ENCODE measurements at regions not wholly inside any gene's neighbourhood (a gene's known extent, or its start where the extent isn't known, plus 50 kb on each side); places are given as distances from the start of the nearest gene placed in this dataset.

DNA sequence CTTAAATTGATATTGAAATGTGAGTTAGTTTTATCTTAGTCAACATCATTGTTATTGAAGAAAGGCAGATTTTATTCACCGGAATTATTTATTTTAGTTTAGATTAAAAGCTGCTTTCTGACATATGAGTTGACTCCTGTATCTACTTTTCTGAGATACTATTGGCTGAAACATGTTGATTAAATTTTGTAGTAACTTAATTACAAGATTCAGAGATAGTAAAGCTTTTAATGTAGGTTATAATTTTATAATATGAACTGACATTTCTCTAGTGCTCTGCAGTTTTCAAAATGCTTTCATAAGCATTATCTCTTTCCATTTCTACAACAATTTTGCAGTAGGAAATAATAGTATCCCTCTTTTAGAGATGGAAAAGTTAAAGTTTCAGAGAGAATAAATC lies 616.0 kb downstream of the USP25 start:
- Histone ChIP-seq H3K27me3 (no peaks in the 10 kb centered on the region), H3K27ac (no peak overlapping the region), H3K4me1 (no peaks in the 10 kb centered on the region), H3K4me3 (no peak overlapping the region), H3K36me3 (no peaks in the 10 kb centered on the region), H3K9me3 (no peaks in the 10 kb centered on the region)
- no peak for DNase-seq (ENCODE audit: low spot score in 2 of 2)
- 93 to 98% methylated on average over 1 of the region's 1 CpG for WGBS, 2 donors
- TF ChIP-seq POLR2A (IDR thresholded peaks at IDR 0.05) (no peak), EP300 (IDR thresholded peaks at IDR 0.05) (no peak)
- TF ChIP-seq, protein P1, sequence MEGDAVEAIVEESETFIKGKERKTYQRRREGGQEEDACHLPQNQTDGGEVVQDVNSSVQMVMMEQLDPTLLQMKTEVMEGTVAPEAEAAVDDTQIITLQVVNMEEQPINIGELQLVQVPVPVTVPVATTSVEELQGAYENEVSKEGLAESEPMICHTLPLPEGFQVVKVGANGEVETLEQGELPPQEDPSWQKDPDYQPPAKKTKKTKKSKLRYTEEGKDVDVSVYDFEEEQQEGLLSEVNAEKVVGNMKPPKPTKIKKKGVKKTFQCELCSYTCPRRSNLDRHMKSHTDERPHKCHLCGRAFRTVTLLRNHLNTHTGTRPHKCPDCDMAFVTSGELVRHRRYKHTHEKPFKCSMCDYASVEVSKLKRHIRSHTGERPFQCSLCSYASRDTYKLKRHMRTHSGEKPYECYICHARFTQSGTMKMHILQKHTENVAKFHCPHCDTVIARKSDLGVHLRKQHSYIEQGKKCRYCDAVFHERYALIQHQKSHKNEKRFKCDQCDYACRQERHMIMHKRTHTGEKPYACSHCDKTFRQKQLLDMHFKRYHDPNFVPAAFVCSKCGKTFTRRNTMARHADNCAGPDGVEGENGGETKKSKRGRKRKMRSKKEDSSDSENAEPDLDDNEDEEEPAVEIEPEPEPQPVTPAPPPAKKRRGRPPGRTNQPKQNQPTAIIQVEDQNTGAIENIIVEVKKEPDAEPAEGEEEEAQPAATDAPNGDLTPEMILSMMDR (IDR thresholded peaks at IDR 0.05) = no peak

DNA sequence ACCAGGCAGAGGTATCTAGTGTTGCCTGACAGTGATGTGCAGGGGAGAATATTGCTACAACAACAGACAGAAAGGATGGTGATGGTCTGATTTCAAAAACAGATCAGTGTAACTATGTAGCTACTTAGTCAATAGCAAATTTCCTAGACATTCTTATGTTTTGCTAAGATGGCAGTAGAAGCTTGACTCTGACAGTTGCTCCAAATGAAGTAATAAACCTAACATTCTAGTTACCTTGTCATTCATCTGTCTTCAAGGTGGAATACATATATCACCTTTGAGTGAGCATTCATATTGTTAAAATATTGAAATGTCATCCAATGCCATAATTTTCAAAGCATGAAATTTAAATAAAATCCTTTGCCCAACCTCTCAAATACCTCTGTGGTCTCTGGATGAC lies 617.4 kb downstream of the USP25 start:
- Histone ChIP-seq H3K27me3 (no peaks in the 10 kb centered on the region), H3K4me3 (no peak overlapping the region), H3K36me3 (no peaks in the 10 kb centered on the region), H3K9me3 (no peaks in the 10 kb centered on the region), H3K27ac (no peak overlapping the region), H3K4me1 (no peaks in the 10 kb centered on the region)
- DNase-seq (ENCODE audit: low spot score in 2 of 2) = no peak
- TF ChIP-seq EP300 (IDR thresholded peaks at IDR 0.05) (no peak), POLR2A (IDR thresholded peaks at IDR 0.05) (no peak)
- TF ChIP-seq, protein P1 (IDR thresholded peaks at IDR 0.05) = no peak

DNA sequence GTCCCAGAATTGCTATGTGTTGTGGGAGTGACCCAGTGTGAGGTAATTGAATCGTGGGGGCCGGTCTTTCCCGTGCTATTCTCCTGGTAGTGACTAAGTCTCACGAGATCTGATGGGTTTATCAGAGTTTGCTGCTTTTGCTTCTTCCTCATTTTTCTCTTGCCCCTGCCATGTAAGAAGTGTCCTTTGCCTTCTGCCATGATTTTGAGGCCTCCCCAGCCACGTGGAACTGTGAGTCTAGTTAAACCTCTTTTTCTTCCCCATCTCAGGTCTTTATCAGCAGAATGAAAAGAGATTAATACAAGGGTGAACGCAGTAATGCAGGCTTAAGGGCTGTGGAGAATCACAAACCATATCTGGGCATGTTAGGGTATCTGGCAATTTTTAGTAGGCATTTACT lies 624.0 kb downstream of the USP25 start:
- no peak for DNase-seq (ENCODE audit: low spot score in 2 of 2)
- Histone ChIP-seq H3K4me3 (no peak overlapping the region), H3K9me3 (no peaks in the 10 kb centered on the region), H3K27me3 (no peaks in the 10 kb centered on the region), H3K4me1 (peaks cover 0 to 10% (median 0%) of the 10 kb centered on the region in 4 donors), H3K36me3 (no peaks in the 10 kb centered on the region), H3K27ac (no peak overlapping the region)
- WGBS, 2 donors = 83 to 85% methylated on average over 6 of the region's 6 CpGs
- TF ChIP-seq EP300 (IDR thresholded peaks at IDR 0.05) (no peak), POLR2A (IDR thresholded peaks at IDR 0.05) (no peak)
- TF ChIP-seq, protein P1 (IDR thresholded peaks at IDR 0.05) = no peak

DNA sequence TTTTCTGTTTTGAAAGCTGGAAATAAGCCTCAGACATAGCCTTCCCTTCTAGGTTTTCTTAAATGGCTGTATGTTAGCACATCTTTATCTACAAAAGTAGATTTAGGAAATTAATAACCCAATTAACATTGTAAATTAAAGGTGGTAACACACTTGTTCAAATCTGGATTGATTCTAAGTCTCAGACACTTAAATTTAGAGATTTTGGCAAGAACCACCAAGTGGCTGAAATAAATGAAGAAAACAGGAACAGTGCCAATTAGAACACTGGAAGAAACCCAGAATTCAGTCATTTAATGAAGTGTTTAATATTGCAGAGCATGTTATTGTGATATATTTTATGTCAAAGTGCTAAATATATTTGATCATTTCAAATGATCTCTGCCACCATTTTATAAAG lies 628.2 kb downstream of the USP25 start:
- H3K36me3 ChIP-seq = no peaks in the 10 kb centered on the region
- TF ChIP-seq POLR2A (IDR thresholded peaks at IDR 0.05) (no peak), EP300 (IDR thresholded peaks at IDR 0.05) (no peak)
- no peak overlapping the region for H3K4me3 ChIP-seq
- H3K27ac ChIP-seq = no peak overlapping the region
- peaks cover 0 to 13% (median 0%) of the 10 kb centered on the region in 4 donors for H3K4me1 ChIP-seq
- DNase-seq (ENCODE audit: low spot score in 2 of 2) = no peak
- no peaks in the 10 kb centered on the region for H3K27me3 ChIP-seq
- H3K9me3 ChIP-seq = peaks cover 0 to 2% (median 0%) of the 10 kb centered on the region in 4 donors

DNA sequence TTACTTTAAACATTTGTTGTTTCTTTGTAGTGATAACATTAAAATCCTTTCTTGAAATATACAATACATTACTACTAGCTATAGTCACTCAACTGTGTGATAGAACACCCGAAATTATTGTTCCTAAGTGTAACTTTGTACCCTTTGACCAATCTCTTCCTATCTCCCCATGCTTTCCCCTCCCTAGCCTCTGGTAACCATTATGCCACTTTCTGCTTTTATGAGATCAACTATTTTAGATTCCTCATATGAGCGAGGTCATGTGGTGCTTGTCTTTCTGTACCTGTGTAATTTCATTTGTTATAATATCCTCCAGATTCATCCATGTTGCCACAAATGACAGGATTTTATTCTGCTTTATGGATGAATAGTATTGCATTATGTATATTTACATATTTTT lies 629.0 kb downstream of the USP25 start:
- no peaks in the 10 kb centered on the region for H3K36me3 ChIP-seq
- H3K4me1 ChIP-seq = peaks cover 0 to 17% (median 0%) of the 10 kb centered on the region in 4 donors
- peaks cover 0 to 2% (median 0%) of the 10 kb centered on the region in 4 donors for H3K9me3 ChIP-seq
- DNase-seq (ENCODE audit: low spot score in 2 of 2) = no peak
- 94% methylated on average over 2 of the region's 2 CpGs for WGBS, 2 donors
- H3K27ac ChIP-seq = no peak overlapping the region
- H3K4me3 ChIP-seq = no peak overlapping the region
- H3K27me3 ChIP-seq = no peaks in the 10 kb centered on the region
- TF ChIP-seq, protein P1 (IDR thresholded peaks at IDR 0.05) = no peak
- TF ChIP-seq POLR2A (IDR thresholded peaks at IDR 0.05) (no peak), EP300 (IDR thresholded peaks at IDR 0.05) (no peak)

DNA sequence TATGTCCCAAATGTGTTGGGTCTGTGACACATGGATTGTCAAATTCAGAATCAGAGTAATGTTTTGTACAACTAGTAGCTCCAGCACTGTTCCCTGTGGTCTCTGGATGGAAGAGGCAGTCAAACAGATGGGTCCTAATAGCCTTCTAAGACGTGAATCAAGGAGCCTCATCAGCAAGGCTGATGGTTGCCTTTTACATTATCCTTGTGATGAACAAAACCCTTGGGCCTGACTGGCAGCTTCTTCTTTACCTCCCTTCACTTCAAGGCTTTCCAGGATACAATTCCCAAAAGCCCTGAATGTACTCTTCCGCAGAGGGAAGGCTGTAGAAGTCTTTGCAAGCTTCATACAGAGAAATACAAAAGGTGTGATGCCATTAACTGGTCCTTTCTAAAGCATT lies 633.3 kb downstream of the USP25 start:
- no peak for DNase-seq (ENCODE audit: low spot score in 2 of 2)
- 63 to 88% methylated on average over 2 of the region's 2 CpGs for WGBS, 2 donors
- TF ChIP-seq, protein P1 (IDR thresholded peaks at IDR 0.05) = no peak
- TF ChIP-seq POLR2A (IDR thresholded peaks at IDR 0.05) (no peak), EP300 (IDR thresholded peaks at IDR 0.05) (no peak)
- Histone ChIP-seq H3K4me1 (peaks cover 0 to 30% (median 0%) of the 10 kb centered on the region in 4 donors), H3K4me3 (no peak overlapping the region), H3K27ac (no peak overlapping the region), H3K36me3 (no peaks in the 10 kb centered on the region), H3K27me3 (no peaks in the 10 kb centered on the region), H3K9me3 (peaks cover 0 to 2% (median 0%) of the 10 kb centered on the region in 4 donors)
